Activated T-helper 17 cell treated with anti-CD3 and anti-CD28 coated beads, Interleukin-2, amount 50 U/mL, for 72 hours (primary cell): ENCODE measurements at regions not wholly inside any gene's neighbourhood (a gene's known extent, or its start where the extent isn't known, plus 50 kb on each side); places are given as distances from the start of the nearest gene placed in this dataset.
"Not testable (repeated sequence)": the region's sequence is repeated elsewhere in the genome, so short reads cannot be mapped to it uniquely, and the experiment has no call there.

ENCODE experiments used
- ATAC-seq: fragments of 150-1000 bp; cut with Tn5 transposase; replicated peaks from 2 replicates; pipeline ENCODE4 v1.10.0; 2021; ENCODE audit warnings: mild to moderate bottlenecking, moderate library complexity
- H3K27ac Mint-ChIP-seq: one replicate; pipeline ENCODE4 v1.8.0; 2022; ENCODE audit warnings: mixed read lengths
- H3K27me3 Mint-ChIP-seq: one replicate; pipeline ENCODE4 v1.8.0; 2022; ENCODE audit warnings: mixed read lengths
- H3K36me3 Mint-ChIP-seq: one replicate; pipeline ENCODE4 v1.8.0; 2022; ENCODE audit warnings: low read depth, mild to moderate bottlenecking, mixed read lengths
- H3K4me1 Mint-ChIP-seq: one replicate; pipeline ENCODE4 v1.8.0; 2022; ENCODE audit warnings: mixed read lengths
- H3K4me3 Mint-ChIP-seq: one replicate; pipeline ENCODE4 v1.8.0; 2022; ENCODE audit warnings: mild to moderate bottlenecking, mixed read lengths
- H3K9me3 Mint-ChIP-seq: one replicate; pipeline ENCODE4 v1.8.0; 2022; ENCODE audit warnings: mixed read lengths

GRCh38 chr12:27165958-27166357, 78.1 kb upstream of the STK38L start:
- not testable (repeated sequence) for H3K4me1 Mint-ChIP-seq, H3K27me3 Mint-ChIP-seq, H3K27ac Mint-ChIP-seq, H3K36me3 Mint-ChIP-seq, H3K4me3 Mint-ChIP-seq, ATAC-seq
- peaks cover 13% of the 10 kb centered on the region for H3K9me3 Mint-ChIP-seq

GRCh38 chr12:27171494-27171893, 72.6 kb upstream of the STK38L start:
- not testable (repeated sequence) for H3K36me3 Mint-ChIP-seq
- H3K9me3 Mint-ChIP-seq: peaks cover 15% of the 10 kb centered on the region

GRCh38 chr12:27176765-27177164, 67.3 kb upstream of the STK38L start:
- peak overlapping the region; percentile 10 for H3K27ac Mint-ChIP-seq
- no peaks in the 10 kb centered on the region for H3K36me3 Mint-ChIP-seq
- H3K4me1 Mint-ChIP-seq: peaks cover 21% of the 10 kb centered on the region
- ATAC-seq: peak; percentile 38
- H3K9me3 Mint-ChIP-seq: no peaks in the 10 kb centered on the region
- no peaks in the 10 kb centered on the region for H3K27me3 Mint-ChIP-seq
- H3K4me3 Mint-ChIP-seq: no peak overlapping the region

More at GRCh38 chr12:27171494-27171893, 72.6 kb upstream of the STK38L start:
- ATAC-seq, H3K27me3 Mint-ChIP-seq, H3K4me1 Mint-ChIP-seq, H3K4me3 Mint-ChIP-seq, H3K27ac Mint-ChIP-seq: not testable (repeated sequence)

GRCh38 chr12:27177706-27178105, 66.4 kb upstream of the STK38L start:
- Mint-ChIP-seq H3K27ac (no peak overlapping the region), H3K4me1 (peaks cover 21% of the 10 kb centered on the region), H3K27me3 (no peaks in the 10 kb centered on the region), H3K36me3 (no peaks in the 10 kb centered on the region), H3K9me3 (no peaks in the 10 kb centered on the region), H3K4me3 (no peak overlapping the region)
- ATAC-seq: no peak

GRCh38 chr12:27178255-27178654, 65.8 kb upstream of the STK38L start:
- no peaks in the 10 kb centered on the region for H3K27me3 Mint-ChIP-seq
- no peak for ATAC-seq
- peaks cover 21% of the 10 kb centered on the region for H3K4me1 Mint-ChIP-seq
- H3K36me3 Mint-ChIP-seq: no peaks in the 10 kb centered on the region
- no peaks in the 10 kb centered on the region for H3K9me3 Mint-ChIP-seq
- H3K27ac Mint-ChIP-seq: peak overlapping the region; percentile 83
- H3K4me3 Mint-ChIP-seq: peak overlapping the region; percentile 68

GRCh38 chr12:27178723-27179399, 65.2 kb upstream of the STK38L start:
- no peaks in the 10 kb centered on the region for H3K27me3 Mint-ChIP-seq
- H3K9me3 Mint-ChIP-seq: no peaks in the 10 kb centered on the region
- peak overlapping the region; percentile 68 for H3K4me3 Mint-ChIP-seq
- H3K27ac Mint-ChIP-seq: peak overlapping the region; percentile 83
- no peaks in the 10 kb centered on the region for H3K36me3 Mint-ChIP-seq
- H3K4me1 Mint-ChIP-seq: peaks cover 21% of the 10 kb centered on the region
- ATAC-seq: peak; percentile 35

GRCh38 chr12:27179400-27180214, 64.5 kb upstream of the STK38L start:
- Mint-ChIP-seq H3K36me3 (no peaks in the 10 kb centered on the region), H3K27ac (peak overlapping the region; percentile 83), H3K4me3 (peak overlapping the region; percentile 68), H3K27me3 (no peaks in the 10 kb centered on the region), H3K9me3 (no peaks in the 10 kb centered on the region), H3K4me1 (peaks cover 21% of the 10 kb centered on the region)
- ATAC-seq: peak; percentile 96

GRCh38 chr12:27180906-27181505, 63.1 kb upstream of the STK38L start:
- ATAC-seq: no peak
- H3K36me3 Mint-ChIP-seq: no peaks in the 10 kb centered on the region
- H3K27ac Mint-ChIP-seq: no peak overlapping the region

GRCh38 chr12:27183342-27183741, 60.7 kb upstream of the STK38L start:
- Mint-ChIP-seq H3K4me3 (no peak overlapping the region), H3K9me3 (no peaks in the 10 kb centered on the region), H3K36me3 (no peaks in the 10 kb centered on the region), H3K27ac (no peak overlapping the region), H3K4me1 (peaks cover 29% of the 10 kb centered on the region), H3K27me3 (no peaks in the 10 kb centered on the region)
- no peak for ATAC-seq

More at GRCh38 chr12:27180906-27181505, 63.1 kb upstream of the STK38L start:
- peaks cover 31% of the 10 kb centered on the region for H3K4me1 Mint-ChIP-seq
- no peak overlapping the region for H3K4me3 Mint-ChIP-seq
- no peaks in the 10 kb centered on the region for H3K9me3 Mint-ChIP-seq
- no peaks in the 10 kb centered on the region for H3K27me3 Mint-ChIP-seq

- no peaks in the 10 kb centered on the region for H3K9me3 Mint-ChIP-seq
- H3K36me3 Mint-ChIP-seq: no peaks in the 10 kb centered on the region
- no peak overlapping the region for H3K4me3 Mint-ChIP-seq
- no peaks in the 10 kb centered on the region for H3K27me3 Mint-ChIP-seq
- peak overlapping the region; percentile 48 for H3K27ac Mint-ChIP-seq
- ATAC-seq: peak; percentile 90
- peaks cover 12% of the 10 kb centered on the region for H3K4me1 Mint-ChIP-seq
These were observed 58.7 kb upstream of the STK38L start for GRCh38 chr12:27185234-27186021.

- H3K27ac Mint-ChIP-seq: peak overlapping the region; percentile 48
- H3K36me3 Mint-ChIP-seq: no peaks in the 10 kb centered on the region
- peaks cover 12% of the 10 kb centered on the region for H3K4me1 Mint-ChIP-seq
- H3K9me3 Mint-ChIP-seq: no peaks in the 10 kb centered on the region
- H3K27me3 Mint-ChIP-seq: no peaks in the 10 kb centered on the region
- peak; percentile 50 for ATAC-seq
- no peak overlapping the region for H3K4me3 Mint-ChIP-seq
These were observed 57.9 kb upstream of the STK38L start for GRCh38 chr12:27186022-27186839.

GRCh38 chr12:27187697-27188096, 56.4 kb upstream of the STK38L start:
- no peak overlapping the region for H3K27ac Mint-ChIP-seq

GRCh38 chr12:27190761-27191160, 53.3 kb upstream of the STK38L start:
- no peaks in the 10 kb centered on the region for H3K27me3 Mint-ChIP-seq
- no peaks in the 10 kb centered on the region for H3K36me3 Mint-ChIP-seq
- no peaks in the 10 kb centered on the region for H3K9me3 Mint-ChIP-seq
- no peak overlapping the region for H3K27ac Mint-ChIP-seq
- ATAC-seq: no peak
- no peak overlapping the region for H3K4me3 Mint-ChIP-seq
- peaks cover 4% of the 10 kb centered on the region for H3K4me1 Mint-ChIP-seq

More at GRCh38 chr12:27187697-27188096, 56.4 kb upstream of the STK38L start:
- no peak for ATAC-seq
- H3K4me1 Mint-ChIP-seq: peaks cover 12% of the 10 kb centered on the region
- no peaks in the 10 kb centered on the region for H3K9me3 Mint-ChIP-seq
- no peak overlapping the region for H3K4me3 Mint-ChIP-seq
- H3K36me3 Mint-ChIP-seq: no peaks in the 10 kb centered on the region
- no peaks in the 10 kb centered on the region for H3K27me3 Mint-ChIP-seq
